HepG2 (cell line): ENCODE measurements at regions not wholly inside any gene's neighbourhood (a gene's known extent, or its start where the extent isn't known, plus 50 kb on each side); places are given as distances from the start of the nearest gene placed in this dataset.

Experiments
- DPF2 ChIP-seq: sonication (generic); formaldehyde crosslinking; IDR thresholded peaks from 2 replicates; pipeline ENCODE4 v1.4.0; 2020; ENCODE audit warnings: mild to moderate bottlenecking, low read depth, missing genetic modification reagents, borderline replicate concordance
- FOSL2 ChIP-seq: sonication (generic); formaldehyde crosslinking; IDR thresholded peaks from 2 replicates; pipeline ENCODE4 v1.4.0; 2020; ENCODE audit warnings: missing genetic modification reagents
- GABPA ChIP-seq, 2 experiments: IDR thresholded peaks; 2 replicates each; pipeline ENCODE4 v1.6.1; 2011 to 2016; ENCODE audit warnings: low read depth in 2 of 2, low read length in 1 of 2, missing biosample characterization in 1 of 2, missing genetic modification characterization in 1 of 2
- GATAD2A ChIP-seq: IDR thresholded peaks from 2 replicates; pipeline ENCODE4 v1.6.1; 2016
- HDAC1 ChIP-seq: sonication (generic); formaldehyde crosslinking; IDR thresholded peaks from 2 replicates; pipeline ENCODE4 v1.5.1; 2020; ENCODE audit warnings: mild to moderate bottlenecking, missing genetic modification reagents
- KLF6 ChIP-seq: IDR thresholded peaks from 2 replicates; pipeline ENCODE4 v1.8.0; 2016; ENCODE audit warnings: missing biosample characterization, missing genetic modification reagents
- MIXL1 ChIP-seq: IDR thresholded peaks from 2 replicates; pipeline ENCODE4 v1.6.1; 2016
- NR2F2 ChIP-seq: IDR thresholded peaks from 2 replicates; pipeline ENCODE4 v1.6.1; 2012; ENCODE audit warnings: low read depth, inconsistent platforms, borderline replicate concordance
- POGZ ChIP-seq: sonication (generic); formaldehyde crosslinking; IDR thresholded peaks from 2 replicates; pipeline ENCODE4 v1.4.0; 2020; ENCODE audit warnings: mild to moderate bottlenecking, missing genetic modification reagents
- RARA ChIP-seq: IDR thresholded peaks from 2 replicates; pipeline ENCODE4 v1.6.1; 2016; ENCODE audit warnings: missing genetic modification reagents, missing compliant biosample characterization
- RXRB ChIP-seq: IDR thresholded peaks from 2 replicates; pipeline ENCODE4 v1.6.1; 2016; ENCODE audit warnings: borderline replicate concordance, missing genetic modification reagents, missing compliant biosample characterization
- SALL1 ChIP-seq: sonication (generic); formaldehyde crosslinking; IDR thresholded peaks from 2 replicates; pipeline ENCODE4 v1.8.0; 2022; ENCODE audit warnings: mild to moderate bottlenecking, missing genetic modification reagents
- SAP130 ChIP-seq: IDR thresholded peaks from 2 replicates; pipeline ENCODE4 v1.6.1; 2016; ENCODE audit warnings: low read depth
- SP5 ChIP-seq: IDR thresholded peaks from 2 replicates; pipeline ENCODE4 v1.6.1; 2016; ENCODE audit warnings: low read depth, borderline replicate concordance
- TCF7L2 ChIP-seq: IDR thresholded peaks from 2 replicates; pipeline ENCODE4 v1.6.1; 2011; ENCODE audit warnings: mild to moderate bottlenecking, low read depth, low read length, moderate library complexity
- YEATS2 ChIP-seq: sonication (generic); formaldehyde crosslinking; IDR thresholded peaks from 2 replicates; pipeline ENCODE4 v1.4.0; 2020; ENCODE audit warnings: missing genetic modification reagents, borderline replicate concordance
- ZMYM2 ChIP-seq: sonication (generic); formaldehyde crosslinking; IDR thresholded peaks from 2 replicates; pipeline ENCODE4 v1.8.0; 2022; ENCODE audit warnings: mild to moderate bottlenecking, missing genetic modification reagents
- ZMYM4 ChIP-seq: sonication (generic); formaldehyde crosslinking; IDR thresholded peaks from 2 replicates; pipeline ENCODE4 v1.8.1; 2023; ENCODE audit warnings: mild to moderate bottlenecking, missing genetic modification reagents
- ZNF232 ChIP-seq: sonication (generic); formaldehyde crosslinking; IDR thresholded peaks from 2 replicates; pipeline ENCODE4 v1.4.0; 2020; ENCODE audit warnings: missing genetic modification reagents, borderline replicate concordance
- ZNF331 ChIP-seq: sonication (generic); formaldehyde crosslinking; IDR thresholded peaks from 2 replicates; pipeline ENCODE4 v1.4.0; 2020; ENCODE audit warnings: missing genetic modification reagents
- TF ChIP-seq, protein P1 (sequence below): IDR thresholded peaks from 2 replicates; pipeline ENCODE4 v1.6.1; 2012; ENCODE audit warnings: inconsistent platforms
- TF ChIP-seq, protein P2 (sequence below): sonication (generic); formaldehyde crosslinking; conservative IDR thresholded peaks from 2 replicates; pipeline ENCODE4 v1.4.0; 2020; ENCODE audit warnings: mild to moderate bottlenecking, missing genetic modification reagents, moderate library complexity
- TF ChIP-seq, protein P3 (sequence below): sonication (generic); formaldehyde crosslinking; IDR thresholded peaks from 2 replicates; pipeline ENCODE4 v1.8.1; 2023; ENCODE audit warnings: mild to moderate bottlenecking, moderate library complexity, missing genetic modification reagents
- TF ChIP-seq, protein P4 (sequence below): sonication (generic); formaldehyde crosslinking; IDR thresholded peaks from 2 replicates; pipeline ENCODE4 v1.4.0; 2020; ENCODE audit warnings: low read depth, missing genetic modification reagents

DNA sequence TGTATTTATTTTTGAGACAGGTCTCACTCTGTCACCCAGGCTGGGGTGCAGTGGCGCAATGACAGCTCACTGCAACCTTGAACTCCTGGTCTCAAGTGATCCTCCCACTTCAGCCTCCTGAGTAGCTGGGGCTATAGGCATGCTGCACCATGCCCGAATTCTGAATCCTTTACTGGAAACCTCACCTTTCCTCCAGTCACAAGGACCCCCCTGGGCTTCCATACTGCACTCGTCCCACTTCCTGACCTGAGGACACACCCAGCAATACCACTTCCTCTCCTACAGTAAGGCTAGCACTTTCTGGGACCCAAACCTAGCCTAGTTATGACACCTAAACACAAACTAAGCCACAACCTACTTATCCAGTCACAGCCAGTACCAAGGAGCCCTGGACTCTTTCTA lies 68.2 kb downstream of the FAM217A start (continued):
- 0 out of 2 replicates have a peak, but pooled peaks have one; percentile 53 for TF ChIP-seq ZMYM4
- TF ChIP-seq ZMYM2 (CRISPR knock-in tag) = peak; percentile 65; the same call in 1 of the 2 replicates
- TF ChIP-seq, protein P1, sequence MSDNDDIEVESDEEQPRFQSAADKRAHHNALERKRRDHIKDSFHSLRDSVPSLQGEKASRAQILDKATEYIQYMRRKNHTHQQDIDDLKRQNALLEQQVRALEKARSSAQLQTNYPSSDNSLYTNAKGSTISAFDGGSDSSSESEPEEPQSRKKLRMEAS = 0 out of 2 replicates have a peak, but pooled peaks have one; percentile 28
- no peak for TF ChIP-seq NR2F2
- TF ChIP-seq, protein P2, sequence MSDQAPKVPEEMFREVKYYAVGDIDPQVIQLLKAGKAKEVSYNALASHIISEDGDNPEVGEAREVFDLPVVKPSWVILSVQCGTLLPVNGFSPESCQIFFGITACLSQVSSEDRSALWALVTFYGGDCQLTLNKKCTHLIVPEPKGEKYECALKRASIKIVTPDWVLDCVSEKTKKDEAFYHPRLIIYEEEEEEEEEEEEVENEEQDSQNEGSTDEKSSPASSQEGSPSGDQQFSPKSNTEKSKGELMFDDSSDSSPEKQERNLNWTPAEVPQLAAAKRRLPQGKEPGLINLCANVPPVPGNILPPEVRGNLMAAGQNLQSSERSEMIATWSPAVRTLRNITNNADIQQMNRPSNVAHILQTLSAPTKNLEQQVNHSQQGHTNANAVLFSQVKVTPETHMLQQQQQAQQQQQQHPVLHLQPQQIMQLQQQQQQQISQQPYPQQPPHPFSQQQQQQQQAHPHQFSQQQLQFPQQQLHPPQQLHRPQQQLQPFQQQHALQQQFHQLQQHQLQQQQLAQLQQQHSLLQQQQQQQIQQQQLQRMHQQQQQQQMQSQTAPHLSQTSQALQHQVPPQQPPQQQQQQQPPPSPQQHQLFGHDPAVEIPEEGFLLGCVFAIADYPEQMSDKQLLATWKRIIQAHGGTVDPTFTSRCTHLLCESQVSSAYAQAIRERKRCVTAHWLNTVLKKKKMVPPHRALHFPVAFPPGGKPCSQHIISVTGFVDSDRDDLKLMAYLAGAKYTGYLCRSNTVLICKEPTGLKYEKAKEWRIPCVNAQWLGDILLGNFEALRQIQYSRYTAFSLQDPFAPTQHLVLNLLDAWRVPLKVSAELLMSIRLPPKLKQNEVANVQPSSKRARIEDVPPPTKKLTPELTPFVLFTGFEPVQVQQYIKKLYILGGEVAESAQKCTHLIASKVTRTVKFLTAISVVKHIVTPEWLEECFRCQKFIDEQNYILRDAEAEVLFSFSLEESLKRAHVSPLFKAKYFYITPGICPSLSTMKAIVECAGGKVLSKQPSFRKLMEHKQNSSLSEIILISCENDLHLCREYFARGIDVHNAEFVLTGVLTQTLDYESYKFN (CRISPR knock-in tag) = peak; percentile 44; the same call in 1 of the 2 replicates
- TF ChIP-seq, protein P3, sequence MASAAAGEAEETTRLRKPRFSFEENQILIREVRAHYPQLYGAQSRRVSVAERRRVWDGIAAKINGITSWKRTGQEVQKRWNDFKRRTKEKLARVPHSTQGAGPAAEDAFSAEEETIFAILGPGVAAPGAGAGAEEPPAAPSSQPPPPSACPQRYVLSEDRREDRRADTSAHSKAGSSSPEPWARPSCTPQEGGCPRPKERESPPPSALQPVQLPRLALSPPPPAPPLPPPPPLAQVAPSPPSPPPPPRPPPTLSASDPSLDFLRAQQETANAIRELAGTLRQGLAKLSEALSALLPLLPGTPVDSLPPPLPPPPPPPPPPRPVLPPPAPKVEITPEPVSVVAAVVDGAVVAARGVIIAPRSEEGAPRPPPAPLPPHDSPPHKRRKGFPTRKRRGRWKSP = 0 out of 2 replicates have a peak, but pooled peaks have one; percentile 25
- TF ChIP-seq POGZ (CRISPR knock-in tag) = peak; percentile 43; the same call in 1 of the 2 replicates
- TF ChIP-seq MIXL1 (CRISPR knock-in tag) = 0 out of 2 replicates have a peak, but pooled peaks have one; percentile 34
- peak; percentile 12; the same call in 1 of the 2 replicates for TF ChIP-seq YEATS2 (CRISPR knock-in tag)
- TF ChIP-seq TCF7L2 = no peak
- TF ChIP-seq GATAD2A (CRISPR knock-in tag) = peak; percentile 44; the same call in 1 of the 2 replicates
- no peak; the same call in 1 of the 2 replicates for TF ChIP-seq GABPA (IDR thresholded peaks at IDR 0.05; ENCODE audit: low read depth, low read length)
- peak; percentile 82 for TF ChIP-seq GABPA (CRISPR knock-in tag; IDR thresholded peaks at IDR 0.05; ENCODE audit: low read depth)
- TF ChIP-seq, protein P4, sequence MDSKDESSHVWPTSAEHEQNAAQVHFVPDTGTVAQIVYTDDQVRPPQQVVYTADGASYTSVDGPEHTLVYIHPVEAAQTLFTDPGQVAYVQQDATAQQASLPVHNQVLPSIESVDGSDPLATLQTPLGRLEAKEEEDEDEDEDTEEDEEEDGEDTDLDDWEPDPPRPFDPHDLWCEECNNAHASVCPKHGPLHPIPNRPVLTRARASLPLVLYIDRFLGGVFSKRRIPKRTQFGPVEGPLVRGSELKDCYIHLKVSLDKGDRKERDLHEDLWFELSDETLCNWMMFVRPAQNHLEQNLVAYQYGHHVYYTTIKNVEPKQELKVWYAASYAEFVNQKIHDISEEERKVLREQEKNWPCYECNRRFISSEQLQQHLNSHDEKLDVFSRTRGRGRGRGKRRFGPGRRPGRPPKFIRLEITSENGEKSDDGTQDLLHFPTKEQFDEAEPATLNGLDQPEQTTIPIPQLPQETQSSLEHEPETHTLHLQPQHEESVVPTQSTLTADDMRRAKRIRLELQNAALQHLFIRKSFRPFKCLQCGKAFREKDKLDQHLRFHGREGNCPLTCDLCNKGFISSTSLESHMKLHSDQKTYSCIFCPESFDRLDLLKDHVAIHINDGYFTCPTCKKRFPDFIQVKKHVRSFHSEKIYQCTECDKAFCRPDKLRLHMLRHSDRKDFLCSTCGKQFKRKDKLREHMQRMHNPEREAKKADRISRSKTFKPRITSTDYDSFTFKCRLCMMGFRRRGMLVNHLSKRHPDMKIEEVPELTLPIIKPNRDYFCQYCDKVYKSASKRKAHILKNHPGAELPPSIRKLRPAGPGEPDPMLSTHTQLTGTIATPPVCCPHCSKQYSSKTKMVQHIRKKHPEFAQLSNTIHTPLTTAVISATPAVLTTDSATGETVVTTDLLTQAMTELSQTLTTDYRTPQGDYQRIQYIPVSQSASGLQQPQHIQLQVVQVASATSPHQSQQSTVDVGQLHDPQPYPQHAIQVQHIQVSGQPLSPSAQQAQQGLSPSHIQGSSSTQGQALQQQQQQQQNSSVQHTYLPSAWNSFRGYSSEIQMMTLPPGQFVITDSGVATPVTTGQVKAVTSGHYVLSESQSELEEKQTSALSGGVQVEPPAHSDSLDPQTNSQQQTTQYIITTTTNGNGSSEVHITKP (CRISPR knock-in tag) = peak; percentile 49; the same call in 1 of the 2 replicates
- peak; percentile 61; the same call in 1 of the 2 replicates for TF ChIP-seq SAP130 (CRISPR knock-in tag)
- peak; percentile 62; the same call in 1 of the 2 replicates for TF ChIP-seq SALL1
- TF ChIP-seq FOSL2 (CRISPR knock-in tag) = peak; percentile 45
- TF ChIP-seq SP5 = peak; percentile 83; the same call in 1 of the 2 replicates
- no peak for TF ChIP-seq DPF2 (CRISPR knock-in tag)
- TF ChIP-seq RARA (CRISPR knock-in tag) = peak; percentile 53
- TF ChIP-seq RXRB = peak; percentile 45; the same call in 1 of the 2 replicates
- 0 out of 2 replicates have a peak, but pooled peaks have one; percentile 11 for TF ChIP-seq ZNF331 (CRISPR knock-in tag)
- no peak for TF ChIP-seq ZNF232 (CRISPR knock-in tag)
- TF ChIP-seq HDAC1 (CRISPR knock-in tag) = peak; percentile 19; the same call in 1 of the 2 replicates
- TF ChIP-seq KLF6 (CRISPR knock-in tag) = no peak
